Thyroid gland (tissue), 4 donors: ENCODE measurements at regions not wholly inside any gene's neighbourhood (a gene's known extent, or its start where the extent isn't known, plus 50 kb on each side); places are given as distances from the start of the nearest gene placed in this dataset.

Experiments
- POLR2A ChIP-seq, 2 donors: fragments of 450-650 bp; IDR thresholded peaks; one replicate each; pipeline ENCODE4 v1.6.1; 2017; ENCODE audit warnings: antibody characterized with exemption in 2 of 2, mild to moderate bottlenecking in 2 of 2, moderate library complexity in 1 of 2
- TF ChIP-seq, protein P1 (sequence below), 6 experiments: fragments of 200-600 bp in 3 of 6; fragments of 450-650 bp in 3 of 6; sonication (generic) in 3 of 6; IDR thresholded peaks; one replicate each; pipeline ENCODE4 v1.5.1; 2016 to 2019; ENCODE audit warnings: antibody characterized with exemption in 6 of 6, mild to moderate bottlenecking in 2 of 6, inconsistent platforms in 1 of 6, moderate library complexity in 1 of 6

DNA sequence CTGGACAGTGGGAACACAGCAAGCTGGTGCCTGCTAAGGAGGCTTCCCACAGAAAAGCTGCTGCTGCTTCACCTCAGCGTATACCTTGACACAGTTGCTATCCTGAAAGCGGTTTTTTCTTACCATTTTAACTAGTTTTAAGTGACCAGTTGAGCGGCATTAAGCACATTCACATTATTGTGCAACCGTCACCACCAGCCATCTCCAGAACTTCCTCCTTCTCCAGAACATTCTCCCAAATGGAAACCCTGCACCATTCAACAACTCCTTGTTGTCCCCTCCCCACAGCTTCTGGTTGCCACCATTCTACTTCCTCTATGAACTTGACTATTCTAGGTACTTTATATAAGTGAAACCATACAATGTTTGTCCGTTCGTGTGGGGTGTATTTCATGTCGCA is 169.9 kb downstream of the SNX10 start:
- no peak for TF ChIP-seq POLR2A (IDR thresholded peaks at IDR 0.05)
- TF ChIP-seq, protein P1, sequence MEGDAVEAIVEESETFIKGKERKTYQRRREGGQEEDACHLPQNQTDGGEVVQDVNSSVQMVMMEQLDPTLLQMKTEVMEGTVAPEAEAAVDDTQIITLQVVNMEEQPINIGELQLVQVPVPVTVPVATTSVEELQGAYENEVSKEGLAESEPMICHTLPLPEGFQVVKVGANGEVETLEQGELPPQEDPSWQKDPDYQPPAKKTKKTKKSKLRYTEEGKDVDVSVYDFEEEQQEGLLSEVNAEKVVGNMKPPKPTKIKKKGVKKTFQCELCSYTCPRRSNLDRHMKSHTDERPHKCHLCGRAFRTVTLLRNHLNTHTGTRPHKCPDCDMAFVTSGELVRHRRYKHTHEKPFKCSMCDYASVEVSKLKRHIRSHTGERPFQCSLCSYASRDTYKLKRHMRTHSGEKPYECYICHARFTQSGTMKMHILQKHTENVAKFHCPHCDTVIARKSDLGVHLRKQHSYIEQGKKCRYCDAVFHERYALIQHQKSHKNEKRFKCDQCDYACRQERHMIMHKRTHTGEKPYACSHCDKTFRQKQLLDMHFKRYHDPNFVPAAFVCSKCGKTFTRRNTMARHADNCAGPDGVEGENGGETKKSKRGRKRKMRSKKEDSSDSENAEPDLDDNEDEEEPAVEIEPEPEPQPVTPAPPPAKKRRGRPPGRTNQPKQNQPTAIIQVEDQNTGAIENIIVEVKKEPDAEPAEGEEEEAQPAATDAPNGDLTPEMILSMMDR (IDR thresholded peaks at IDR 0.05): no peak
